ENCODE measurements at regions not wholly inside any gene's neighbourhood (a gene's known extent, or its start where the extent isn't known, plus 50 kb on each side); places are given as distances from the start of the nearest gene placed in this dataset.

DNA sequence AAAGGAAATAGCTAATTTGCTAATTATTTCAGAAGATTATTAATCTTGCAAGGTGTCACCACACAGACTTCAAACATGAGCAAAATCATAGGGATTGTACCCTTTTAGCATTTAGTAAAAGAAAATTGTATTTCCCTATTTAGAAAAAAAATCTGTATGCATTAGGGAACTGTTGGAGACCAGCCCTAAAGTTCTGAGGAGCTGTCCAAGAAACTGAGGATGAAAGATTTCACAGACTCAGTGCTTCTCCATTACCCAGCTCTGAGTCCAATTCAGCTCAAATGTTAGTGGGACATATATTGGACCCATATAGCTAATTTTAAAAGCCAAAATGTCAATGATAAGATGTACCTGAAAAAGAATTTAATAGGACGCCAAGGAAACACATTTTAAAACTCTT lies 271.7 kb downstream of the SNX10 start:
- no peaks in the 10 kb centered on the region for H3K36me3 ChIP-seq (ENCODE audit: control insufficient read depth in 1 of 2, insufficient read depth in 2 of 2, low read length in 2 of 2)
- H3K4me3 ChIP-seq (ENCODE audit: low read depth in 1 of 2, low read length in 2 of 2), result no peak overlapping the region
- H3K4me1 ChIP-seq (ENCODE audit: control insufficient read depth in 1 of 2, insufficient read depth in 2 of 2, low read length in 2 of 2), result no peaks in the 10 kb centered on the region
- H3K27ac ChIP-seq (ENCODE audit: low read length), result no peak overlapping the region
- H3K27me3 ChIP-seq (ENCODE audit: low read depth, low read length), result no peaks in the 10 kb centered on the region
- H3K9me3 ChIP-seq (ENCODE audit: control insufficient read depth in 1 of 2, low read length in 2 of 2), result no peaks in the 10 kb centered on the region

DNA sequence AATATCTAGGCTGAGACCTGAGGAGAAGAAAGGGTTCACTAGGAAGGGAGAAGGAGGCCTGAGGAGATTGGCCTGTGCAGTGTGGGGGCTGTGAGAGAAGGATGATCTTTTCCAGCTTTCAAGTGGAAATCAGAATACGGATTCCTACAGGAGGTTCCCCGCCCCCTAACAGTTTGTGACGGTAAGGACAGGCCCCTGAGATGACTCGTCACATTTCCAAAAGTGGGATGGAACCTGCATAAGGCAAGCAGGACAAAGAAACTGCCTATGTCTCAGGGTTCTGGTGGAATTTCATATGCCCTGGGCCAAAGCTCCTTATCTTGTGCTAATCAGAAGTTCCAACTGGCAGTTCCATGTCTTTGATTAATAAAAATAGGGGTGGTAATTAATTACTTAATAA lies 275.6 kb downstream of the SNX10 start:
- no peak overlapping the region for H3K27ac ChIP-seq (ENCODE audit: low read length)
- peaks cover 0 to 4% of the 10 kb centered on the region in 2 donors for H3K9me3 ChIP-seq (ENCODE audit: control insufficient read depth in 1 of 2, low read length in 2 of 2)
- no peaks in the 10 kb centered on the region for H3K4me1 ChIP-seq (ENCODE audit: control insufficient read depth in 1 of 2, insufficient read depth in 2 of 2, low read length in 2 of 2)
- H3K4me3 ChIP-seq (ENCODE audit: low read depth in 1 of 2, low read length in 2 of 2), result no peak overlapping the region
- no peaks in the 10 kb centered on the region for H3K36me3 ChIP-seq (ENCODE audit: control insufficient read depth in 1 of 2, insufficient read depth in 2 of 2, low read length in 2 of 2)
- no peaks in the 10 kb centered on the region for H3K27me3 ChIP-seq (ENCODE audit: low read depth, low read length)

DNA sequence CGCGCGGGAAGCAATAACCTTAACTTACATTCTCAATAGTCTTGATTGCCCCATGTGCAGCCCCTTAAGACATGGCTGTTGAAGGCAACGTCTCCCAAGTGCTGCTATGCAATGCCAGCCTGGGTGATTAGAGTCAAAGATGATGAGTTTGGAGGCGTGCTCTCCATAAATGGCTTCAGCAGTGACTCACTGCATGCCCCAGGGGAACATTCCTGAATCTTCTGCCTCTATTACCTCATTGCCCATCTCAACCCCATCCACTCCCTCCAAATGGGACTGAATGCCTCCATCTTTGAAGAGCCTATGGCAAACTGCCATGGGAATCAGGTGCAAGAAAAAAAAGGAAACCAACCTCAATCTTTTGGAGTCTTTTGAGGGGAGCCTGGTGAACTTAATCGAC lies 282.8 kb downstream of the SNX10 start:
- Histone ChIP-seq H3K4me3 (ENCODE audit: low read depth in 1 of 2, low read length in 2 of 2) (no peak overlapping the region), H3K27me3 (ENCODE audit: low read depth, low read length) (no peaks in the 10 kb centered on the region), H3K9me3 (ENCODE audit: control insufficient read depth in 1 of 2, low read length in 2 of 2) (peaks cover 0 to 4% of the 10 kb centered on the region in 2 donors), H3K36me3 (ENCODE audit: control insufficient read depth in 1 of 2, insufficient read depth in 2 of 2, low read length in 2 of 2) (no peaks in the 10 kb centered on the region), H3K4me1 (ENCODE audit: control insufficient read depth in 1 of 2, insufficient read depth in 2 of 2, low read length in 2 of 2) (no peaks in the 10 kb centered on the region), H3K27ac (ENCODE audit: low read length) (no peak overlapping the region)

DNA sequence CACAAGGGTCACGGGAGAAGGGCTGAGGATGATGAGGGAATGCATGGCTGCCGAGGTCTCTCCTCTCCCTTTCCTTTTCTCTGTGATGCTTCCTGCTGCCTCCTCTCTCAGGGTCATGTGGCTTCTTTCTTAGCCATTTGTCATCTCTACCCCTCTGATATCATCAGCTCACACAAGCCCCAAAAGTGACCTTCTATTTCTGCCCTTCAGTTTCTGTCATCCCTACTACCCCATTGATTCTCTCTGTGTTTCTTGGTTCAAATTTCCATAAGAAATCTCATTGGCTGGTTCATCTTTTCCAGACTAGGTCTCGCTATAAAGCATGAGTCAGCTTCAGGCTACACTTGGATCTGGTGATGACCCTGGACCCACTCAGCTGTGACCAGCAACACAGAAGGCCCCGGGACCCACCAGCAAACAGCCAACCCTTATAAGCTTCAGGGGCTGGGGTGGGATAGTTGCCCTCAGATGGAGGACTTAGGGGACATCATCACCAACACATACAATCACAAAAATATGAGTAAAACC lies 284.3 kb downstream of the SKAP2 start:
- Histone ChIP-seq H3K4me3 (ENCODE audit: low read depth in 1 of 2, low read length in 2 of 2) (no peak overlapping the region), H3K4me1 (ENCODE audit: control insufficient read depth in 1 of 2, insufficient read depth in 2 of 2, low read length in 2 of 2) (no peaks in the 10 kb centered on the region), H3K27me3 (ENCODE audit: low read depth, low read length) (no peaks in the 10 kb centered on the region), H3K27ac (ENCODE audit: low read length) (no peak overlapping the region), H3K36me3 (ENCODE audit: control insufficient read depth in 1 of 2, insufficient read depth in 2 of 2, low read length in 2 of 2) (no peaks in the 10 kb centered on the region), H3K9me3 (ENCODE audit: control insufficient read depth in 1 of 2, low read length in 2 of 2) (no peaks in the 10 kb centered on the region)

DNA sequence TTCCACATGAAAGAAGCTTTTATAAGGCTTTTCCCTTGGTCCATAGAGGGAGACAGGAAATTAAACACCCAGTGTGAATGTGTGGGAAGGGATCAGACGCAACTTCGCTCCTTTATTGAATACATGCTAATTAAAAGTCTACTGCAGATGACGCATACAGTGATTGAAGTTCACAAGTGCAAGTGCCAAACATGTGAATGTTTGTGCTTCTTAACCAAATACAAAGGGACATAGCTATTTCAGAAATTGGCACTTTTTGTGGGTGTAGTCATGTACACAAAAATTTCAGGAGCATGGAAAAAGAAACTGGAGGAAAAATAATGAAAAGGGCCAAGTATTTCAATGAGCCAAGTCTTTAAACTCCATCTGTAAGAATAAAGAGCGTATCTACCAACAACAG lies 283.7 kb downstream of the SKAP2 start:
- Histone ChIP-seq H3K4me1 (ENCODE audit: control insufficient read depth in 1 of 2, insufficient read depth in 2 of 2, low read length in 2 of 2) (no peaks in the 10 kb centered on the region), H3K27me3 (ENCODE audit: low read depth, low read length) (no peaks in the 10 kb centered on the region)

DNA sequence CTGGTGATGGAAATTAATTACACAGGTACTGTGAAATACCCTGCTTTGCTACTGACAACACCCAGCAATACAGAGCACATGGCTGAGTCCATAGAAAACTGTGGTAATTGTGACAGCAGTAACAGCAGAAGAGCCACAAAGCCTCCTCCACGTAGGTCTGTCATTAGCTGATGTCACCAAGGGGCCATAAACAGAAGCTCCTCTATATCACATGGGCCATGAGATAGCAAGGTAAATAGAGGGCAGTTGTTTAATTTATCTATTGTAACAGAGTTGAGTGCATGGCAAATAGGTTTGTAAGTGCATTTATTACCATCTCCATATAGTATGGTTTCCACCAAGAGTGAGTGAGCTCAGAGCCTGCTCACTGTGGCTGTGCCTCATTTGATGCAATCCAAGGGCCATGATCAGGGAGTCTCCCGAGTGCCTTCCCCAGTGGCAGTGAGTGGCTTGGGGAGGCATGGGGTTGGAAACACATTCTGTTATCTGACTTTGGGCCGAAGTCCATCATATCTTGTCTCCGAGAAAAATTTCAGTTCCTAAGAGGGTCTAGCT lies 281.2 kb downstream of the SKAP2 start:
- no peaks in the 10 kb centered on the region for H3K4me1 ChIP-seq (ENCODE audit: control insufficient read depth in 1 of 2, insufficient read depth in 2 of 2, low read length in 2 of 2)
- H3K27ac ChIP-seq (ENCODE audit: low read length), result no peak overlapping the region
- no peak overlapping the region for H3K4me3 ChIP-seq (ENCODE audit: low read depth in 1 of 2, low read length in 2 of 2)
- no peaks in the 10 kb centered on the region for H3K36me3 ChIP-seq (ENCODE audit: control insufficient read depth in 1 of 2, insufficient read depth in 2 of 2, low read length in 2 of 2)
- no peaks in the 10 kb centered on the region for H3K9me3 ChIP-seq (ENCODE audit: control insufficient read depth in 1 of 2, low read length in 2 of 2)
- no peaks in the 10 kb centered on the region for H3K27me3 ChIP-seq (ENCODE audit: low read depth, low read length)

More for the DNA sequence above, 283.7 kb downstream of the SKAP2 start:
- H3K27ac ChIP-seq (ENCODE audit: low read length), result no peak overlapping the region
- H3K9me3 ChIP-seq (ENCODE audit: control insufficient read depth in 1 of 2, low read length in 2 of 2), result no peaks in the 10 kb centered on the region
- no peak overlapping the region for H3K4me3 ChIP-seq (ENCODE audit: low read depth in 1 of 2, low read length in 2 of 2)
- H3K36me3 ChIP-seq (ENCODE audit: control insufficient read depth in 1 of 2, insufficient read depth in 2 of 2, low read length in 2 of 2), result no peaks in the 10 kb centered on the region

DNA sequence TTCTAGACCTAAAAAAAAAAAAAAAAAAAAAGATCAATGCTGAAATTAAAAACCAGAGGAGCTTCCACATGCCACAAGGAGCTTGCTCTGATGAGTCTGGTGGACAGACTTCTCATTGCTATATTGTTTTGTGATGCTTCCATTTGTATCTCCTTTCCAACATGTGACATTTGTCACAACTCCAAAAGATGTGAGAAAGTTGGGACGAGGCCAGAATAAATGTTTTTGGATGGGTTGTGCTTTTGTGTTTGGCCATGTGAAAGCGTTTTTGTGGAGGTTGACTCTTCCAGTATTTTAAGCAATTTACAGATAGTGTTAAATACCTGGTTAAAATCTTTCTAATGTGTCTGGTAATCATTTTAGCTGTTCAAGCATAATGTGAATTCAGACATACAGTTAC lies 280.1 kb downstream of the SKAP2 start:
- H3K9me3 ChIP-seq (ENCODE audit: control insufficient read depth in 1 of 2, low read length in 2 of 2), result no peaks in the 10 kb centered on the region
- no peaks in the 10 kb centered on the region for H3K27me3 ChIP-seq (ENCODE audit: low read depth, low read length)
- no peaks in the 10 kb centered on the region for H3K4me1 ChIP-seq (ENCODE audit: control insufficient read depth in 1 of 2, insufficient read depth in 2 of 2, low read length in 2 of 2)
- no peak overlapping the region for H3K4me3 ChIP-seq (ENCODE audit: low read depth in 1 of 2, low read length in 2 of 2)
- no peak overlapping the region for H3K27ac ChIP-seq (ENCODE audit: low read length)
- H3K36me3 ChIP-seq (ENCODE audit: control insufficient read depth in 1 of 2, insufficient read depth in 2 of 2, low read length in 2 of 2), result no peaks in the 10 kb centered on the region

DNA sequence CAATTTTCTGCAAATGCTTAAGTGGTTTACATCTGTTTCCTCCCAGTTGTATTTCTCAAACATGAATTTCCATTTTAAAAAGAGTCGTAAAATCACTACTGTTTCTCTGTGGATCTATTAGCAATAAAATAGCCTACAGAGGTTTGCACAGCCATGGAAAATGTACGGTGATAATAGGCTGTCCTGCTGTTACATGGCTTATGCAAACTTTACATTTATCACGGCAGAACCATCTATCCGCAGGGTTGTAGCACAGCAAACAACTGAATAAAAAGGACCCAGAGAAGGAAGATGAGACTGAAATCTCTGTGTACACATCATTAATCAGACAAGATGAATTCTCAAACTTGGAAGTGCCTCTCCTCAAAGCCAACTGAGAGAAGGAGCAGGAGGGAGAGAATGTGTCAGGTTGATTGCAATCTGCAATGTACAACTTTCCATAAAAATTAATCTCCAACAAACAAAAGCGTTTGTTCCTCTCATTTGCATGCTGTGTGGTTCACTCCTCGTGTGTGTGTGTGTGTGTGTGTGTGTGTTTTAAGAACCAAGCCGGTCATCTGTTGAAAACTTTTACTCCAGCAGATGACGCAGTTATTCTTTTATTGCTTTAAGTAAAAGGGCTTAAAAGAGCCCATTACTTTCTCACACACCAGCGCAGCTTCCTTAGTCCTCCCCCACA lies 279.3 kb downstream of the SKAP2 start:
- H3K4me3 ChIP-seq (ENCODE audit: low read depth in 1 of 2, low read length in 2 of 2), result no peak overlapping the region
- H3K36me3 ChIP-seq (ENCODE audit: control insufficient read depth in 1 of 2, insufficient read depth in 2 of 2, low read length in 2 of 2), result no peaks in the 10 kb centered on the region
- no peaks in the 10 kb centered on the region for H3K4me1 ChIP-seq (ENCODE audit: control insufficient read depth in 1 of 2, insufficient read depth in 2 of 2, low read length in 2 of 2)
- no peak overlapping the region for H3K27ac ChIP-seq (ENCODE audit: low read length)
- H3K9me3 ChIP-seq (ENCODE audit: control insufficient read depth in 1 of 2, low read length in 2 of 2), result no peaks in the 10 kb centered on the region
- no peaks in the 10 kb centered on the region for H3K27me3 ChIP-seq (ENCODE audit: low read depth, low read length)

DNA sequence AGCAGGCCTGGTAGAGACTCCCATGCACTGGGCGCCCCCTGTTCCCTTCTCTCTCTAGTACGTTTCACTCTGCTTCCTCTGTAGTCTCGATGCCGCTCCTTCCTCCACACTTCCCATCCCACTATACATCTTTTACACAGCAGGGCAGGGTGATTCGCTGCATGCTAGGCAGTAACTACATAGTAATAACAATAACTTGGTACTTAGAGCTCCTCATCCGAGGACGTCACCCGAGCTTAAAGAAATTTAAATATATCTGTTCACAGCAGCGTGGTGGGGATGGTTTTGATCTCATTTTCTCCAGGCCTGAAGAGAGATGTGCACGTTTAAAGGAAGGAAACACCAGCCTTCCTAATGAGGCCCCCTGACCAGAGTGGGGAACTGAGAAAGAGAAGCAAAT lies 276.9 kb downstream of the SKAP2 start:
- Histone ChIP-seq H3K27ac (ENCODE audit: low read length) (no peak overlapping the region), H3K4me1 (ENCODE audit: control insufficient read depth in 1 of 2, insufficient read depth in 2 of 2, low read length in 2 of 2) (no peaks in the 10 kb centered on the region), H3K36me3 (ENCODE audit: control insufficient read depth in 1 of 2, insufficient read depth in 2 of 2, low read length in 2 of 2) (no peaks in the 10 kb centered on the region), H3K9me3 (ENCODE audit: control insufficient read depth in 1 of 2, low read length in 2 of 2) (no peaks in the 10 kb centered on the region), H3K27me3 (ENCODE audit: low read depth, low read length) (no peaks in the 10 kb centered on the region), H3K4me3 (ENCODE audit: low read depth in 1 of 2, low read length in 2 of 2) (no peak overlapping the region)

DNA sequence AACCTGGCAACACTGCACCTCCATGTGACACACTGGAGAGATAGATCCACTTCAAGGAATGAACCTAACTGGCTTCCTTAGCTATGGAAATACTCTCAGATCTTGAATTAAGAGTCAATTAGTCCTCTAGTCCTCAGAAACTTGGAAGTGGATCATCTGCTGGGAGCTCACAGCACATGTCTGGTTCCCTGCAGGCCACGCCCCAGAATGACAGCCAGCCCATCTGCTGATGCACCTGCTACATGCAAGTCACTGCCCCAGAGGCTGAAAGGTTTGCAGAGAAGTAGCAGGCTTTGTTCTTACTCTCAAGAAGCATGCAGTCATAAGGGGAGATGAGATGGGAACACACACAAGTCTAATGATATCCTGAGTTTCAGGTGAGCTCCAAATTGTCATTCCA lies 275.9 kb downstream of the SKAP2 start:
- Histone ChIP-seq H3K27me3 (ENCODE audit: low read depth, low read length) (no peaks in the 10 kb centered on the region), H3K4me1 (ENCODE audit: control insufficient read depth in 1 of 2, insufficient read depth in 2 of 2, low read length in 2 of 2) (peaks cover 0 to 3% of the 10 kb centered on the region in 2 donors), H3K9me3 (ENCODE audit: control insufficient read depth in 1 of 2, low read length in 2 of 2) (no peaks in the 10 kb centered on the region), H3K36me3 (ENCODE audit: control insufficient read depth in 1 of 2, insufficient read depth in 2 of 2, low read length in 2 of 2) (no peaks in the 10 kb centered on the region), H3K27ac (ENCODE audit: low read length) (no peak overlapping the region), H3K4me3 (ENCODE audit: low read depth in 1 of 2, low read length in 2 of 2) (no peak overlapping the region)

DNA sequence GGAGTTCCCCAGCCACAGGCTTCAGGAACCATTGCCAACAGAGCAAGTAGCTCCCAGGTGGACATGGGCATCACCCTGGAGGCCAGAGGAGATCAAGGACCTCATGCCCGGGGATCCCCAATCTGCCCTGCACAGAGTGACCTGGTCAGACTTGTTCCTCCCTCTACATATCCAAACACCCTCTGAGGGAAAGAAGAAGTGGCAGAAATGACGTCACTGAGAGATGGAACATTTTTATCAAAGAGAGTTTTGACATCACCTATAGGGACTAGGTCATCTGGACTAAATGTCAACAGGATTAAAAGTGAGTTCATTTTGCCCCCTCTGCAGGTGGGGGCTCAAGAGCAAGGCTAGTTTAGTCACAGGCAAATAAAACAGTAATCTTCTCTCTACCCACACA lies 273.7 kb downstream of the SKAP2 start:
- Histone ChIP-seq H3K9me3 (ENCODE audit: control insufficient read depth in 1 of 2, low read length in 2 of 2) (no peaks in the 10 kb centered on the region), H3K4me3 (ENCODE audit: low read depth in 1 of 2, low read length in 2 of 2) (no peak overlapping the region), H3K27me3 (ENCODE audit: low read depth, low read length) (no peaks in the 10 kb centered on the region), H3K4me1 (ENCODE audit: control insufficient read depth in 1 of 2, insufficient read depth in 2 of 2, low read length in 2 of 2) (peaks cover 0 to 14% of the 10 kb centered on the region in 2 donors), H3K36me3 (ENCODE audit: control insufficient read depth in 1 of 2, insufficient read depth in 2 of 2, low read length in 2 of 2) (no peaks in the 10 kb centered on the region), H3K27ac (ENCODE audit: low read length) (no peak overlapping the region)

DNA sequence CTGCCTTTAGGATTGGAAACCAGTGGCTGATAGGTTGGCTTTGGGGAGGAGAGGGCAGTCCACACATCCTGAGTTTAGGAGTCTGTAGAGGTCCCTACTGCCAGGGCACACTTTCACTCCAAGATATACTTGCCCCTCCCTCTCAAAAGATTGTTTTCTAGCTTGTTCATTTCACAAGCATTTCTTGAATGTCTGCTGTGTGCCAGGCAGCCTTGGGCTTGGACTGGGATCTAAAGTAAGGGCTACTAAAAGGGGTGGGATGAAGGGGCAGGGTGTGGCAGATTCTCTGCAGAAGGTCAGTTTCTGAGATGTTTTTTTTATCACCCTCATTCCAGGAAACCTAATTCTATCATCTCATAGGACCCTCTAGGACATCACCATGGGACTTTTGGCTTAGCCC lies 272.4 kb downstream of the SKAP2 start:
- Histone ChIP-seq H3K4me3 (ENCODE audit: low read depth in 1 of 2, low read length in 2 of 2) (no peak overlapping the region), H3K27me3 (ENCODE audit: low read depth, low read length) (no peaks in the 10 kb centered on the region), H3K27ac (ENCODE audit: low read length) (no peak overlapping the region), H3K4me1 (ENCODE audit: control insufficient read depth in 1 of 2, insufficient read depth in 2 of 2, low read length in 2 of 2) (peaks cover 0 to 14% of the 10 kb centered on the region in 2 donors), H3K36me3 (ENCODE audit: control insufficient read depth in 1 of 2, insufficient read depth in 2 of 2, low read length in 2 of 2) (no peaks in the 10 kb centered on the region), H3K9me3 (ENCODE audit: control insufficient read depth in 1 of 2, low read length in 2 of 2) (no peaks in the 10 kb centered on the region)

Measured in muscle layer of duodenum (tissue), 2 donors.